Prostate gland (tissue), 2 donors: ENCODE measurements at regions not wholly inside any gene's neighbourhood (a gene's known extent, or its start where the extent isn't known, plus 50 kb on each side); places are given as distances from the start of the nearest gene placed in this dataset.

Experiments
- DNase-seq: peaks from one replicate; pipeline ENCODE4 v3.0.0-alpha.2; 2019; ENCODE audit warnings: low spot score
- H3K27ac ChIP-seq, 2 donors: fragments of 200-600 bp; sonication (generic); 2 replicates each; pipeline ENCODE4 v1.5.1; 2017 to 2019
- H3K27me3 ChIP-seq: fragments of 200-600 bp; sonication (generic); replicated peaks from 2 replicates; pipeline ENCODE4 v1.5.1; 2019; ENCODE audit not compliant: insufficient read depth
- H3K36me3 ChIP-seq, 2 donors: fragments of 200-600 bp; sonication (generic); 1 replicate in 1 of 2; 2 replicates in 1 of 2; pipeline versions ENCODE4 v1.5.1 to v1.8.1; 2017 to 2019
- H3K4me1 ChIP-seq: fragments of 200-600 bp; sonication (generic); replicated peaks from 2 replicates; pipeline ENCODE4 v1.5.1; 2019
- H3K4me3 ChIP-seq, 2 donors: fragments of 200-600 bp; sonication (generic); 2 replicates each; pipeline ENCODE4 v1.5.1; 2017 to 2019
- H3K9me3 ChIP-seq: fragments of 200-600 bp; sonication (generic); 2 replicates; pipeline ENCODE4 v1.5.1; 2017
- CTCF ChIP-seq, 4 experiments: fragments of 200-600 bp in 2 of 4; fragments of 450-650 bp in 2 of 4; sonication (generic) in 2 of 4; IDR thresholded peaks; 1 replicate in 3 of 4; 2 replicates in 1 of 4; pipeline ENCODE4 v1.5.1; 2016 to 2019; ENCODE audit warnings: antibody characterized with exemption in 4 of 4, mild to moderate bottlenecking in 2 of 4, moderate library complexity in 2 of 4
- POLR2A ChIP-seq: fragments of 450-650 bp; IDR thresholded peaks from one replicate; pipeline ENCODE4 v1.6.1; 2016; ENCODE audit warnings: antibody characterized with exemption, mild to moderate bottlenecking
- POLR2AphosphoS5 ChIP-seq: sonication (generic); formaldehyde crosslinking; IDR thresholded peaks from one replicate; pipeline ENCODE4 v1.6.1; 2017; ENCODE audit warnings: antibody characterized with exemption
- WGBS: methylation state at CpG from one replicate; pipeline ENCODE4 v1.1.5; 2018; 5-methylcytosine and 5-hydroxymethylcytosine counted together
- intact Hi-C: fragments of 100-400 bp; cut with DNase I; formaldehyde crosslinking; loops from one replicate; pipeline ENCODE4 v1.14.2; 2022

GRCh38 chr2:210833403-210833802 is 277.0 kb downstream of the CPS1 start:
- H3K27me3 ChIP-seq: no peaks in the 10 kb centered on the region
- no peak overlapping the region for H3K4me3 ChIP-seq
- no peaks in the 10 kb centered on the region for H3K9me3 ChIP-seq
- H3K36me3 ChIP-seq: no peaks in the 10 kb centered on the region
- H3K27ac ChIP-seq: no peak overlapping the region
- no peak for DNase-seq
- TF ChIP-seq POLR2A (no peak), CTCF (IDR thresholded peaks at IDR 0.05) (no peak), POLR2AphosphoS5 (no peak)
- H3K4me1 ChIP-seq: no peaks in the 10 kb centered on the region
- intact Hi-C loops: no loop called here

- no peaks in the 10 kb centered on the region for H3K36me3 ChIP-seq
- no peak overlapping the region for H3K27ac ChIP-seq
- no peaks in the 10 kb centered on the region for H3K27me3 ChIP-seq
- WGBS: 80% methylated on average over 4 of the region's 4 CpGs
- no peak for DNase-seq
- H3K4me3 ChIP-seq: no peak overlapping the region
- no peaks in the 10 kb centered on the region for H3K9me3 ChIP-seq
- no peaks in the 10 kb centered on the region for H3K4me1 ChIP-seq
- no peak for TF ChIP-seq POLR2AphosphoS5
- TF ChIP-seq CTCF (IDR thresholded peaks at IDR 0.05): no peak
- TF ChIP-seq POLR2A: no peak
- intact Hi-C loops: no loop called here
Observed at GRCh38 chr2:210839034-210839433, 282.6 kb downstream of the CPS1 start.

- no peak for DNase-seq
- H3K27ac ChIP-seq: no peak overlapping the region
- no peak overlapping the region for H3K4me3 ChIP-seq
- no peaks in the 10 kb centered on the region for H3K4me1 ChIP-seq
- TF ChIP-seq CTCF (IDR thresholded peaks at IDR 0.05) (no peak), POLR2A (no peak), POLR2AphosphoS5 (no peak)
- H3K27me3 ChIP-seq: no peaks in the 10 kb centered on the region
- no peaks in the 10 kb centered on the region for H3K36me3 ChIP-seq
- no peaks in the 10 kb centered on the region for H3K9me3 ChIP-seq
- intact Hi-C loops: no loop called here
Observed at GRCh38 chr2:210839450-210839849, 283.1 kb downstream of the CPS1 start.

- no peak for DNase-seq
- no peak overlapping the region for H3K4me3 ChIP-seq
- TF ChIP-seq CTCF (IDR thresholded peaks at IDR 0.05) (no peak), POLR2A (no peak), POLR2AphosphoS5 (no peak)
- H3K36me3 ChIP-seq: no peaks in the 10 kb centered on the region
- intact Hi-C loops: no loop called here
- H3K4me1 ChIP-seq: no peaks in the 10 kb centered on the region
- WGBS: 50% methylated on average over 3 of the region's 3 CpGs
- no peak overlapping the region for H3K27ac ChIP-seq
- H3K9me3 ChIP-seq: no peaks in the 10 kb centered on the region
- no peaks in the 10 kb centered on the region for H3K27me3 ChIP-seq
Observed at GRCh38 chr2:210842896-210843295, 286.5 kb downstream of the CPS1 start.

GRCh38 chr2:210844016-210844415 is 287.6 kb downstream of the CPS1 start:
- no peak overlapping the region for H3K4me3 ChIP-seq
- 65% methylated on average over 1 of the region's 1 CpG for WGBS
- H3K27me3 ChIP-seq: no peaks in the 10 kb centered on the region
- no peak for TF ChIP-seq POLR2A
- TF ChIP-seq POLR2AphosphoS5: no peak
- TF ChIP-seq CTCF (IDR thresholded peaks at IDR 0.05): no peak
- no peaks in the 10 kb centered on the region for H3K9me3 ChIP-seq
- H3K27ac ChIP-seq: no peak overlapping the region
- no peaks in the 10 kb centered on the region for H3K36me3 ChIP-seq
- no peaks in the 10 kb centered on the region for H3K4me1 ChIP-seq
- no peak for DNase-seq
- intact Hi-C loops: no loop called here
